ENCODE measurements at regions not wholly inside any gene's neighbourhood (a gene's known extent, or its start where the extent isn't known, plus 50 kb on each side); places are given as distances from the start of the nearest gene placed in this dataset.
A peak's percentile ranks its signal among the peaks of the same experiment; 100 is the strongest.
"Not testable (repeated sequence)": the region's sequence is repeated elsewhere in the genome, so short reads cannot be mapped to it uniquely, and the experiment has no call there.

GRCh38 chr6:130672153-130672552, 155.1 kb upstream of the SMLR1 start:
- DNase-seq (ENCODE audit: low read depth) = no peak

- DNase-seq (ENCODE audit: low read depth) = no peak
Observed at GRCh38 chr6:130674604-130675003, 152.6 kb upstream of the SMLR1 start.

- peak; percentile 30 for DNase-seq (ENCODE audit: low read depth)
Observed at GRCh38 chr6:130675072-130675471, 152.1 kb upstream of the SMLR1 start.

- DNase-seq (ENCODE audit: low read depth) = no peak
Observed at GRCh38 chr6:130676077-130676772, 151.0 kb upstream of the SMLR1 start.

GRCh38 chr6:130676773-130677144, 150.4 kb upstream of the SMLR1 start:
- DNase-seq (ENCODE audit: low read depth) = no peak

- DNase-seq (ENCODE audit: low read depth) = no peak
Observed at GRCh38 chr6:130677312-130677711, 149.9 kb upstream of the SMLR1 start.

- DNase-seq (ENCODE audit: low read depth) = no peak
Observed at GRCh38 chr6:130677766-130678165, 149.4 kb upstream of the SMLR1 start.

- DNase-seq (ENCODE audit: low read depth) = no peak
Observed at GRCh38 chr6:130679684-130680083, 147.5 kb upstream of the SMLR1 start.

- no peak for DNase-seq (ENCODE audit: low read depth)
Observed at GRCh38 chr6:130680116-130680515, 147.1 kb upstream of the SMLR1 start.

GRCh38 chr6:130681028-130681427, 146.2 kb upstream of the SMLR1 start:
- DNase-seq (ENCODE audit: low read depth) = no peak

GRCh38 chr6:130682066-130682465, 145.1 kb upstream of the SMLR1 start:
- no peak for DNase-seq (ENCODE audit: low read depth)

GRCh38 chr6:130683761-130684517, 143.3 kb upstream of the SMLR1 start:
- no peak for DNase-seq (ENCODE audit: low read depth)

- DNase-seq (ENCODE audit: low read depth) = no peak
Observed at GRCh38 chr6:130692659-130693058, 134.5 kb upstream of the SMLR1 start.

GRCh38 chr6:130693944-130694343, 133.3 kb upstream of the SMLR1 start:
- DNase-seq (ENCODE audit: low read depth) = no peak

GRCh38 chr6:130694606-130695005, 132.6 kb upstream of the SMLR1 start:
- no peak for DNase-seq (ENCODE audit: low read depth)

GRCh38 chr6:130696806-130697205, 130.4 kb upstream of the SMLR1 start:
- DNase-seq (ENCODE audit: low read depth) = no peak

- DNase-seq (ENCODE audit: low read depth) = no peak
Observed at GRCh38 chr6:130697271-130697994, 129.8 kb upstream of the SMLR1 start.

- DNase-seq (ENCODE audit: low read depth) = peak; percentile 32
Observed at GRCh38 chr6:130697995-130698535, 129.1 kb upstream of the SMLR1 start.

GRCh38 chr6:130699742-130700141, 127.5 kb upstream of the SMLR1 start:
- no peak for DNase-seq (ENCODE audit: low read depth)

- no peak for DNase-seq (ENCODE audit: low read depth)
Observed at GRCh38 chr6:130700397-130700796, 126.8 kb upstream of the SMLR1 start.

- no peak for DNase-seq (ENCODE audit: low read depth)
Observed at GRCh38 chr6:130708338-130708737, 118.9 kb upstream of the SMLR1 start.

GRCh38 chr6:130711641-130712040, 115.6 kb upstream of the SMLR1 start:
- not testable (repeated sequence) for DNase-seq (ENCODE audit: low read depth)

- no peak for DNase-seq (ENCODE audit: low read depth)
Observed at GRCh38 chr6:130713144-130713543, 114.1 kb upstream of the SMLR1 start.

Data from CMK (cell line).